ENCODE measurements at regions not wholly inside any gene's neighbourhood (a gene's known extent, or its start where the extent isn't known, plus 50 kb on each side); places are given as distances from the start of the nearest gene placed in this dataset.

DNA sequence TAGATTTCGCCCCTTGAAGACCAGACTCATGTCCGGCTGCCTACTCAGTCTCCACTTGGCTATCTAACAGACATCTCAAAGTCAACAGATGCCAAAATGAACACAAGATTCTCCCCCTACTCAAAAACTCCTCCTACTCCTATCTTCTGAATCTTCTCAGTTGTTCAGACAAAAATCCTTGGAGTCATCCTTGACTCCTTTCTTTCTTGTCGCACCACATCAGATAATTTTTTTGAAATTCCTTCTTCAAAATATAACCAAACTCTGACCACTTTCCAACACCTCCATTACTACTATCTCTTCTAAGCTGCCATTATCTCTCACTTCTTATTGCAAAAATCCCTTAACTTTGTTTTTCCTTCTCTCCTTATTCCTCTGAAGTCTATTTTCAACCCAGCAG lies 141.9 kb upstream of the SLC7A14 start:
- no peak for ATAC-seq

DNA sequence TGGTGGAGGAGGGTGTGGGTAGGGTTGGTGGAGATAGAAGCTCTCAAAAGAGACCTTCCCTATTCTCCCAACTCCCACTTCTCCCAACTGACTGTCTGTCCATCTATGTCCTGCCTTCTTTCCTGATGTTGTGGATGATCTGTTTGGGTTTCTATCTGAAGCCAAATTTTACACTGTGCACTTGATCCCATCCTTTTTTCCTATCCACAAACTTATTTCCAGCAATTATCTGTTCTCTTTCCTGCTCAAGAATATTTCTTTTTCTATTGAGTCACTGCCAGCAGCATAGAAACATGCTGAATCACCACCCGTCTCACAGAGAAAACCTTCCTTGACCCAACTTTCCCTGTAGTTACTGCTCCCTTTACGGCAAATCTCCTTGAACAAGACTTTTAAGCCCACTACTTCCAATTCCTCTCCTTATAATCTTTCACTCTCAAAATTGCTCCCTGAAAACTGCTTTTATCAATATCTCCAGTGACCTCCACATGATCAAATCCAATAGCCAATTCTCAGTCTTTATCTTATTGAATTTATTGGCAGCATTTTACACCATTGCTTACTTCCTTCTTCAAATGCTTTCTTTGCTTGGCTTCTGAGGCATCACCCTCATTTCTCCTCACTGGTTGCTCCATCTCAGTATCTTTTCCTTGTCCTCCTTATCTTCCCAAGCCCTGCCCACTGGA lies 141.2 kb upstream of the SLC7A14 start:
- Histone ChIP-seq H3K4me3 (ENCODE audit: low read depth in 2 of 2, low read length in 2 of 2) (no peak overlapping the region), H3K36me3 (ENCODE audit: control insufficient read depth, insufficient read depth, low read length) (no peaks in the 10 kb centered on the region), H3K9me3 (ENCODE audit: control insufficient read depth, insufficient read depth, low read depth, low read length) (no peaks in the 10 kb centered on the region), H3K27ac (ENCODE audit: low read length) (no peak overlapping the region), H3K4me1 (ENCODE audit: control insufficient read depth, insufficient read depth, low read length) (no peaks in the 10 kb centered on the region), H3K27me3 (ENCODE audit: control insufficient read depth, insufficient read depth, low read length) (no peaks in the 10 kb centered on the region)
- ATAC-seq: 0 out of 2 replicates have a peak, but pooled peaks have one; percentile 34
- TF ChIP-seq, protein P1, sequence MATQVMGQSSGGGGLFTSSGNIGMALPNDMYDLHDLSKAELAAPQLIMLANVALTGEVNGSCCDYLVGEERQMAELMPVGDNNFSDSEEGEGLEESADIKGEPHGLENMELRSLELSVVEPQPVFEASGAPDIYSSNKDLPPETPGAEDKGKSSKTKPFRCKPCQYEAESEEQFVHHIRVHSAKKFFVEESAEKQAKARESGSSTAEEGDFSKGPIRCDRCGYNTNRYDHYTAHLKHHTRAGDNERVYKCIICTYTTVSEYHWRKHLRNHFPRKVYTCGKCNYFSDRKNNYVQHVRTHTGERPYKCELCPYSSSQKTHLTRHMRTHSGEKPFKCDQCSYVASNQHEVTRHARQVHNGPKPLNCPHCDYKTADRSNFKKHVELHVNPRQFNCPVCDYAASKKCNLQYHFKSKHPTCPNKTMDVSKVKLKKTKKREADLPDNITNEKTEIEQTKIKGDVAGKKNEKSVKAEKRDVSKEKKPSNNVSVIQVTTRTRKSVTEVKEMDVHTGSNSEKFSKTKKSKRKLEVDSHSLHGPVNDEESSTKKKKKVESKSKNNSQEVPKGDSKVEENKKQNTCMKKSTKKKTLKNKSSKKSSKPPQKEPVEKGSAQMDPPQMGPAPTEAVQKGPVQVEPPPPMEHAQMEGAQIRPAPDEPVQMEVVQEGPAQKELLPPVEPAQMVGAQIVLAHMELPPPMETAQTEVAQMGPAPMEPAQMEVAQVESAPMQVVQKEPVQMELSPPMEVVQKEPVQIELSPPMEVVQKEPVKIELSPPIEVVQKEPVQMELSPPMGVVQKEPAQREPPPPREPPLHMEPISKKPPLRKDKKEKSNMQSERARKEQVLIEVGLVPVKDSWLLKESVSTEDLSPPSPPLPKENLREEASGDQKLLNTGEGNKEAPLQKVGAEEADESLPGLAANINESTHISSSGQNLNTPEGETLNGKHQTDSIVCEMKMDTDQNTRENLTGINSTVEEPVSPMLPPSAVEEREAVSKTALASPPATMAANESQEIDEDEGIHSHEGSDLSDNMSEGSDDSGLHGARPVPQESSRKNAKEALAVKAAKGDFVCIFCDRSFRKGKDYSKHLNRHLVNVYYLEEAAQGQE (IDR thresholded peaks at IDR 0.05; ENCODE audit: insufficient read depth in 1 of 2, low read depth in 2 of 2, low read length in 1 of 2): no peak
- TF ChIP-seq POLR2AphosphoS5 (IDR thresholded peaks at IDR 0.05; ENCODE audit: low read depth, low read length): no peak
- no peak for TF ChIP-seq TCF7L2 (IDR thresholded peaks at IDR 0.05; ENCODE audit: low read depth, low read length)
- no peak for TF ChIP-seq SIN3A (IDR thresholded peaks at IDR 0.05; ENCODE audit: borderline replicate concordance, insufficient read depth, low read depth, low read length)
- TF ChIP-seq, protein P2, sequence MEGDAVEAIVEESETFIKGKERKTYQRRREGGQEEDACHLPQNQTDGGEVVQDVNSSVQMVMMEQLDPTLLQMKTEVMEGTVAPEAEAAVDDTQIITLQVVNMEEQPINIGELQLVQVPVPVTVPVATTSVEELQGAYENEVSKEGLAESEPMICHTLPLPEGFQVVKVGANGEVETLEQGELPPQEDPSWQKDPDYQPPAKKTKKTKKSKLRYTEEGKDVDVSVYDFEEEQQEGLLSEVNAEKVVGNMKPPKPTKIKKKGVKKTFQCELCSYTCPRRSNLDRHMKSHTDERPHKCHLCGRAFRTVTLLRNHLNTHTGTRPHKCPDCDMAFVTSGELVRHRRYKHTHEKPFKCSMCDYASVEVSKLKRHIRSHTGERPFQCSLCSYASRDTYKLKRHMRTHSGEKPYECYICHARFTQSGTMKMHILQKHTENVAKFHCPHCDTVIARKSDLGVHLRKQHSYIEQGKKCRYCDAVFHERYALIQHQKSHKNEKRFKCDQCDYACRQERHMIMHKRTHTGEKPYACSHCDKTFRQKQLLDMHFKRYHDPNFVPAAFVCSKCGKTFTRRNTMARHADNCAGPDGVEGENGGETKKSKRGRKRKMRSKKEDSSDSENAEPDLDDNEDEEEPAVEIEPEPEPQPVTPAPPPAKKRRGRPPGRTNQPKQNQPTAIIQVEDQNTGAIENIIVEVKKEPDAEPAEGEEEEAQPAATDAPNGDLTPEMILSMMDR (IDR thresholded peaks at IDR 0.05): no peak
- BruUV-seq (replicated peaks): no TSS peak
- CTCF ChIA-PET: no interaction called here
- DNase-seq (ENCODE audit: low read depth, low spot score): no peak
- intact Hi-C loops (cut with micrococcal nuclease; ENCODE audit: unreplicated experiment): no loop called here
- POLR2A ChIA-PET: no interaction called here
- in situ Hi-C loops (cut with HindIII; ENCODE audit: low pct_unique_long_range_greater_than_20kb, low sequenced_read_pairs): no loop called here

More for the DNA sequence above, 141.9 kb upstream of the SLC7A14 start:
- no peaks in the 10 kb centered on the region for H3K9me3 ChIP-seq (ENCODE audit: control insufficient read depth, insufficient read depth, low read depth, low read length)
- no peaks in the 10 kb centered on the region for H3K36me3 ChIP-seq (ENCODE audit: control insufficient read depth, insufficient read depth, low read length)
- H3K27me3 ChIP-seq (ENCODE audit: control insufficient read depth, insufficient read depth, low read length): no peaks in the 10 kb centered on the region
- H3K4me3 ChIP-seq (ENCODE audit: low read depth in 2 of 2, low read length in 2 of 2): no peak overlapping the region
- in situ Hi-C loops (cut with HindIII; ENCODE audit: low pct_unique_long_range_greater_than_20kb, low sequenced_read_pairs): no loop called here
- ChIA-PET POLR2A (no interaction called here), CTCF (no interaction called here)
- no TSS peak for BruUV-seq (replicated peaks)
- DNase-seq (ENCODE audit: low read depth, low spot score): no peak
- H3K27ac ChIP-seq (ENCODE audit: low read length): no peak overlapping the region
- H3K4me1 ChIP-seq (ENCODE audit: control insufficient read depth, insufficient read depth, low read length): no peaks in the 10 kb centered on the region
- intact Hi-C loops (cut with micrococcal nuclease; ENCODE audit: unreplicated experiment): no loop called here
- TF ChIP-seq, protein P2 (IDR thresholded peaks at IDR 0.05): no peak
- TF ChIP-seq SIN3A (IDR thresholded peaks at IDR 0.05; ENCODE audit: borderline replicate concordance, insufficient read depth, low read depth, low read length) (no peak), POLR2AphosphoS5 (IDR thresholded peaks at IDR 0.05; ENCODE audit: low read depth, low read length) (no peak), TCF7L2 (IDR thresholded peaks at IDR 0.05; ENCODE audit: low read depth, low read length) (no peak)
- TF ChIP-seq, protein P1 (IDR thresholded peaks at IDR 0.05; ENCODE audit: insufficient read depth in 1 of 2, low read depth in 2 of 2, low read length in 1 of 2): no peak

Data from Panc1 (cell line).